H7 (cell line): ENCODE measurements at regions not wholly inside any gene's neighbourhood (a gene's known extent, or its start where the extent isn't known, plus 50 kb on each side); places are given as distances from the start of the nearest gene placed in this dataset.
"Not testable (repeated sequence)": the region's sequence is repeated elsewhere in the genome, so short reads cannot be mapped to it uniquely, and the experiment has no call there.

Experiments used
- DNase-seq: peaks from one replicate; pipeline ENCODE4 v3.0.0; 2012
- H3K27me3 ChIP-seq: 2 replicates; pipeline ENCODE4 v1.6.0; 2011; ENCODE audit warnings: mild to moderate bottlenecking, low read length; ENCODE audit not compliant: control insufficient read depth, insufficient read depth
- H3K36me3 ChIP-seq: replicated peaks from 2 replicates; pipeline ENCODE4 v1.5.1; 2011; ENCODE audit warnings: low read length; ENCODE audit not compliant: control insufficient read depth, insufficient read depth
- H3K4me3 ChIP-seq: 2 replicates; pipeline ENCODE4 v1.5.1; 2011; ENCODE audit warnings: low read depth, mild to moderate bottlenecking, control low read depth, low read length, moderate library complexity; ENCODE audit not compliant: insufficient read depth

DNA sequence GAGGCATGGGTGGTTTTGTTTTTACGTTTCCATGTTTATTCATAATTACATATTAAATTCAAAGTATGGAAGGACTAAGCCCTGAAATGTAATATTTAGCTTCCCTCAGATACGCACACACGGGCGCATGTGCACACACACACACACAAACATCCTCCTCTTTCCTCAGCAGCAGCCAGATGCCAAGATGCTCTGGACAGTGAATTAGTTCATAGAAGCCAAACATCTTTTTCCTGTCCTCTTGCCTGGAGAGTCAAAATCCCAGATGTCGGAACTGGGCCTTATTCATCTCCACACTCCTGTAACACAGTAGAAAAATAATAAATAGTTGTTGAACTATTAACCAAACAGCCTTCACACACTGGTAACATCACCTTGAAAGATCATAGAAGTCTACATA, 273.1 kb downstream of the SP3 start:
- no peaks in the 10 kb centered on the region for H3K36me3 ChIP-seq
- no peak for DNase-seq
- H3K27me3 ChIP-seq = no peaks in the 10 kb centered on the region
- no peak overlapping the region for H3K4me3 ChIP-seq

DNA sequence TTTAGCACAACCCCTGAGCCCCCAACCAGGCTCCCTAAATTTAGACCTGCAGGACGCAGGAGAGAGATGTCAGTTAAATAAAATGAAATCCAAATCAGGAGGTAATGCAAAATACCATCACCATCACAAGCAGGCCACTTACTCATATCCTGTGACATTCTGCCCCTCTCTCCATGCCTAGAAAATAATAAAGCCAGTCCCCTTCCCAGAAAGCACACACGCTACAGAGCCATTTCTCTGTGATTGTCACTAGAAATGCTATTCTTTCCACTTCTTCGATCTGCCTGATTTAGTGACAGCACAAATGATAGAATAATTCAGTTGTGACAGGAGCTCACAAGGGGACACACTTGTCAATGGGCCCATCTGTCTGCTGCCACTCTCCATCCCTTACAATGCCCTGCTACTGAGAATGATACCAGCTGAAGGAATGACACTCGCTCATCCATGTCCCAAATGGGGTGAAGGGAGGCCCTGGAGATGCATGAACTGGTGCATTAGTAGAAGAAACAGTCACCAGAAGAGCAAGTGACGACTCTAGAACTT, 272.1 kb downstream of the SP3 start:
- no peaks in the 10 kb centered on the region for H3K27me3 ChIP-seq
- no peaks in the 10 kb centered on the region for H3K36me3 ChIP-seq
- no peak overlapping the region for H3K4me3 ChIP-seq
- DNase-seq = no peak

- Histone ChIP-seq H3K4me3 (no peak overlapping the region), H3K36me3 (no peaks in the 10 kb centered on the region), H3K27me3 (no peaks in the 10 kb centered on the region)
- no peak for DNase-seq
Observed at GRCh38 chr2:173696274-173696673, 268.9 kb downstream of the SP3 start.

DNA sequence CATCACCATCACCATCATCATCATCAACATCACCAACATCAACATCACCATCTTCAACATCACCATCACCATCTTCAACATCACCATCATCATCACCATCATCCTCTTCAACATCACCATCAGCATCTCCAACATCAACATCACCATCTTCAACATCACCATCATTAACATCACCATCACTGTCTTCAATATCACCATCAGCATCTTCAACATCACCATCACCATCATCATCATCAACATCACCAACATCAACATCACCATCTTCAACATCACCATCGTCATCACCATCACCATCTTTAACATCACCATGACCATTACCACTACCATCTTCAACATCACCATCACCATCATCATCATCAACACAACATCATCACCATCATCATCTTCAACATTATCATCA, 267.2 kb downstream of the SP3 start:
- no peak overlapping the region for H3K4me3 ChIP-seq
- DNase-seq = no peak
- no peaks in the 10 kb centered on the region for H3K27me3 ChIP-seq
- H3K36me3 ChIP-seq = no peaks in the 10 kb centered on the region

- Histone ChIP-seq H3K4me3 (no peak overlapping the region), H3K27me3 (no peaks in the 10 kb centered on the region), H3K36me3 (no peaks in the 10 kb centered on the region)
- DNase-seq = no peak
Observed at GRCh38 chr2:173705656-173706055, 259.5 kb downstream of the SP3 start.

- no peak overlapping the region for H3K4me3 ChIP-seq
- no peaks in the 10 kb centered on the region for H3K36me3 ChIP-seq
- DNase-seq = no peak
- no peaks in the 10 kb centered on the region for H3K27me3 ChIP-seq
Observed at GRCh38 chr2:173706936-173707335, 258.2 kb downstream of the SP3 start.

DNA sequence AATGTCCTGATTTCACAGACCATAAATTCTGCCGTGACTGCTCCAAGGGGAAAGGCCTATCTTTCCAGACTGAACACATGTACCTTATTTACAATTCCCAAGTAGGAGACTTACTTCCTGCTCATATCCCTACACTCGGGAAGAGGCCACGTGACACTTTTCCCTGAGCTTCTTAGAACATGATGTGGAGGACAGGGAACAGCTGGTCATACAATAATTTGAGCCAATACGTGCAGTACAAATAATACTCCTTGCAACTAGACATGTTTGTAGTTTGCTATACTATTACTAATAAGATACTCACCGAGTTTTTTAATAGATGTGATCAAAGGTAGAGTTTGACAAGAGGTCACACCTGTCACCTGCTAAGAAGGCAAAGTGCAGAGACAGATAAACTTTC, 256.4 kb downstream of the SP3 start:
- no peaks in the 10 kb centered on the region for H3K27me3 ChIP-seq
- no peak for DNase-seq
- H3K4me3 ChIP-seq = no peak overlapping the region
- H3K36me3 ChIP-seq = no peaks in the 10 kb centered on the region

DNA sequence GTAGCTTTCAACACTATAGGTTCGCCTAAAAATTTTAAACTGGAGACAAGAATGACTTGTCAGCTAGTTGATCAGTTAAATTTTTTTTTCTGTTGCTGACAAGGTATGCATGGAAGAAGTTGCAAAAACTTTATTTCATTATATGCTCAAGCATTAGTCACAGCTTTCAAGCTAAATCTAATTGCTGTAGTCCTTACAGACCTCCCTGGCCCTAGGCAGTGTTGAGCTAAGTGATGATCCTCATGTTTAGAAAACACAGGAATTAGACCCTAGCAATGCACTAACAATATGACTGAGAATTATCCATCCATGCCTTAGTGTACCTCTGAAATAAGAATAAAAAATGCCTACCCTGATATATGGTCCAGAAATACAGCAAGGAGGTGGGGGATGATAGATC, 253.4 kb downstream of the SP3 start:
- H3K27me3 ChIP-seq = no peaks in the 10 kb centered on the region
- H3K36me3 ChIP-seq = no peaks in the 10 kb centered on the region
- H3K4me3 ChIP-seq = no peak overlapping the region
- no peak for DNase-seq

DNA sequence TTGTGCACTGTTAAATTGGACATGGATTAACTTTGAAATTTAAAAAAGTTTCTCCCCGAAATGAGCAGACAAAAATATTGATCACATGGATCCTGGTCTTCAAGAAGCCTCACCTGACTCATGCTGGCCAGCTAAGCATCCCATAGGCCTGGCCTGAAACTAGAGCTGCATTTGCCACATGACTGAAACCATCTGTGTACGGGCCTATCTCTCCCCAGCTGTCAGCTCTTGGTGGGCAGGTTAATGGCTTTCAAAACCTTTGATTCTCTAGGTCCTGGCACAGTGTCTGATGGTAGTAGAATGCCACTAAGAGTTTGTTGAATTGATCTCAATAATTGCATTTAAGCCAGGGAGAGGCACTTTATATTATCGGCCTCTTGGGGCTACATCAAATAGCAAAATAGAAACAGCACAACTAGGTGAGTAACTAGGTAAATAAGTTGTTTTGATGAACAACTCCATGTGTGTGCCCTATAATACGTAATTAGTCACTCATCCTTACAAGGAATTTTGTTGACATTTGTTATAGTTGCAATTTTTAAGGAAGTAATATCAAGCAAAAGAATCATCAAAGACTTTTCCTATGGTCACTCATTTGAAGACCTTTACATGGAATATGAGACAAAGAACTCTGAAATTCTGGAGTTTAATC, 251.1 kb downstream of the SP3 start:
- DNase-seq = no peak
- H3K36me3 ChIP-seq = no peaks in the 10 kb centered on the region

GRCh38 chr2:173715441-173715840, 249.7 kb downstream of the SP3 start:
- DNase-seq = no peak
- Histone ChIP-seq H3K27me3 (no peaks in the 10 kb centered on the region), H3K4me3 (no peak overlapping the region), H3K36me3 (no peaks in the 10 kb centered on the region)

More for the DNA sequence above, 251.1 kb downstream of the SP3 start:
- H3K27me3 ChIP-seq = no peaks in the 10 kb centered on the region
- H3K4me3 ChIP-seq = no peak overlapping the region

DNA sequence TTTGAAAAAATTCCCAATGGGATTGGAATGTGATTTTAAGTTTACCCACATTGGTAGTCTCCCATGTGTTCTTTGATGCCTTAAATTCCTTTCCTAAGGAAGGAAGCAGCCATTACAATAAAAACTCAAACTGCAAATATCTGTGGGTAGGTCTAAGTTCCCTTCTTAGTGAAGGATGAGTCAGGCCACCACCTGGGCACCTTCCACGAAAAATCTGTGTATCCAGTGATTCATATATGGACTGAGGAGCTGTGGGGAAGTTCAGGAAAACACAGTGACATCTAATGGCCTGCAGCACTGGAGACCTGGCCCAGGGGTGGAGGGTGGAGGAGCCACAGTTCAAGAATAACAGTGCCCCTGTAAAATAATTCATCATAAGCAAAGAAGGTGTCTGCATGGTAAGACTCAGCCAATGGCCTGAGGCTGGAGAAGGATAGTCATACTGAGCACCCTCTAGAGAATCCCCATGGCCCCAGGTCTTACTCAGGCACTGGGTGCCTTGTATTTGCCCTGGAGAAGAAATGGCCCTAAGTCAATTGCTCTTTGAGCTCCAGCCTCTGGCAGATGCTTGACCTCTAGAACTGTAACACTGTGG, 248.6 kb downstream of the SP3 start:
- Histone ChIP-seq H3K27me3 (no peaks in the 10 kb centered on the region), H3K36me3 (no peaks in the 10 kb centered on the region), H3K4me3 (no peak overlapping the region)
- no peak for DNase-seq

- no peaks in the 10 kb centered on the region for H3K27me3 ChIP-seq
- DNase-seq = no peak
- H3K4me3 ChIP-seq = no peak overlapping the region
- H3K36me3 ChIP-seq = no peaks in the 10 kb centered on the region
Observed at GRCh38 chr2:173719471-173719870, 245.7 kb downstream of the SP3 start.

GRCh38 chr2:173720306-173720705, 244.9 kb downstream of the SP3 start:
- DNase-seq = no peak
- no peaks in the 10 kb centered on the region for H3K27me3 ChIP-seq
- no peaks in the 10 kb centered on the region for H3K36me3 ChIP-seq
- no peak overlapping the region for H3K4me3 ChIP-seq

DNA sequence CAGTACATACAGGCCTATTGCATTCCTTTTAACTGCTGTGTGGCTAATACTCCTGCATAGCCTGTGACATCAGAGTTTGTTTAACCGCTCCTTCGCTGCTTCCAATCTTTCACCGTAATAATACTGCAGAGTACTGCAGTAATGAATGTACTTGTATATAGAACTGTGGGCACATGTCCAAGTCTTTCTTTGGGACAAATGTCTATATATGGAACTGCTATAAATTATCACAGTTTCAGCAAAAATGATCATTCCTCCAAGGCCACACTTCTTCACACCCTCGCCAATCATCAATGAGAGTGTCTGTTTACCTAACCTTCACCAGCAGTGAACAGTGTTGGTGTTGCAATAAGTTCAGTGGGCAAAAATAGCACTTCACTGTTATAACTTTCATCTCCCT, 230.4 kb downstream of the SP3 start:
- Histone ChIP-seq H3K36me3 (no peaks in the 10 kb centered on the region), H3K4me3 (no peak overlapping the region), H3K27me3 (no peaks in the 10 kb centered on the region)
- no peak for DNase-seq

DNA sequence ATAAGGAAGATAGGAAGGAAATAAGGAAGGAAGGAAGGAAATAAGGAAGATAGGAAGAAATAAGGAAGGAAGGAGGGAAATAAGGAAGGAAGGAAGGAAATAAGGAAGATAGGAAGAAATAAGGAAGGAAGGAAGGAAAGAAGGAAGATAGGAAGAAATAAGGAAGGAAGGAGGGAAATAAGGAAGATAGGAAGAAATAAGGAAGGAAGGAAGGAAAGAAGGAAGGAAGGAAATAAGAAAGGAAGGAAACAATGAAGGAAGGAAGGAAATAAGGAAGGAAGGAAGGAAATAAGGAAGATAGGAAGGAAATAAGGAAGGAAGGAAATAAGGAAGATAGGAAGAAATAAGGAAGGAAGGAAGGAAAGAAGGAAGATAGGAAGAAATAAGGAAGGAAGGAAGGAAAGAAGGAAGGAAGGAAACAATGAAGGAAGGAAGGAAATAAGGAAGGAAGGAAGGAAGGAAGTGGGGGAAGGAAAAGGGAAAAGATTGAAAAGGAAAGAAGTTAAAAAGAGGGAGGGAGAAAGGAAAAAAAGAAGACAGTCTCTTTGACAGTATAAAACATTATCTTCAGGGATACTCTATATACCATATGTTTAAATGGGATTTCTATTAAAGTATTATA, 227.1 kb downstream of the SP3 start:
- DNase-seq = not testable (repeated sequence)

More for the DNA sequence above, 227.1 kb downstream of the SP3 start:
- H3K36me3 ChIP-seq, H3K4me3 ChIP-seq, H3K27me3 ChIP-seq: not testable (repeated sequence)
